ENCODE measurements at regions not wholly inside any gene's neighbourhood (a gene's known extent, or its start where the extent isn't known, plus 50 kb on each side); places are given as distances from the start of the nearest gene placed in this dataset.

DNA sequence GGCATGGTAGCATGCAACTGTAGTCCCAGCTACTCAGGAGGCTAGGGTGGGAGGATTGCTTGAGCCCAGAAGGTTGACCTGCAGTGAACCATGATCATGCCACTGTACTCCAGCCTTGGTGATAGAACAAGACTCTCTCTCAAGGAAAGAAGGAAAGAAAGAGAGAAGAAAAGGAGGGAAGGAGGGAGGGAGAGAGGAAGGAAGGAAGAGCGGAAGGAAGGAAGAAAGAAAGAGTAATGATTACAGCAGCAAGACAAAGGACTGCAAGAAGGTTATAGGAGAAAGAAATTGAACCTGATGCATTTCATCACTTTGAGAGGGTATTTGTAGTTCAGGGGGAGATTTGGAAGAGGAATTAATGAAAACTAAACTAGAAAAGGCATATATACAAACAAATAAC is 155.7 kb downstream of the LACC1 start (continued):
- TF ChIP-seq CHD4 (IDR thresholded peaks at IDR 0.05) (no peak), SREBF2 (IDR thresholded peaks at IDR 0.05; ENCODE audit: low read length) (no peak), MYB (IDR thresholded peaks at IDR 0.05; ENCODE audit: borderline replicate concordance, low read depth, low read length) (no peak), SIN3A (IDR thresholded peaks at IDR 0.05; ENCODE audit: low read depth, low read length) (no peak), YY1 (IDR thresholded peaks at IDR 0.05; ENCODE audit: low read depth, low read length) (no peak)

DNA sequence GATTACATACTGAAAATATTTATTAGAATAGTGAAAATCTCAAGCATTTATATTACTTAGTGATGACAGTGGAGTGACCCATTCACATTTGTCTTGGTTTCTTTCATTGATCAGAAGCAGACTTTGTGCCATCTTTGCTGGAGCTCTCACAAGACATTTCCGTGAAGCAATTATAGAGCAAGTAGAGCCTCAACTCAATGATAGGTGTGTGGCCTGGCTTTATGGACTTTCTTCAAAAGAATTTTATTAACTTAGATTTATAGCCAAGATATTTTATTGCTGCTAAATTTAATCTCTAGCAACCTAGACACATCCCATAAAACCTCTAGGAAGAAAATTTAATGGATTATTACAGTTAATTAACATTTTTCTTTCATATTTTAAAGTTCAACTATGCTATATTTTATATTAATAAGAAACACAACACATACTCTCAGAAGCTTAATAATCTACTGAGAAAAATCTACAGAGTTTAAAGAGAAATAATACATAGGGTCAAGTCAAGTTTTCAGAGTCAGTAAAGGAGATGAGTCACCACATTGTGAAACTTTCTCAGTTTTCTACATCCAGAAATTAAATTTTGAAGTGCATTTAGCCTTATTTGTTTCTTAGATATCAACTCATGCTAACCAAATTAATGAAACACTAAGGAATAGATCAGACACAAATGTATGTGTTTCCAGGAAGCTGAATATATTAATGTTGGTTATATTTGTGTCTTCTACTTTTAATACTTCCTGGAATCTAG is 160.5 kb downstream of the LACC1 start:
- ChIA-PET POLR2A (no interaction called here), RAD21 (ENCODE audit: unreplicated experiment) (no interaction called here), SMC1A (ENCODE audit: uncharacterized antibody, unreplicated experiment) (no interaction called here), CTCF (no interaction called here)
- no peaks in the 10 kb centered on the region for H3K4me1 ChIP-seq (ENCODE audit: control insufficient read depth, insufficient read depth, low read length)
- BruUV-seq (replicated peaks), result no TSS peak
- 84% methylated on average over 1 of the region's 1 CpG for WGBS (ENCODE audit: insufficient coverage, insufficient replicate concordance, low lambda C conversion rate, missing lambda C conversion rate)
- intact Hi-C loops (cut with micrococcal nuclease; ENCODE audit: unreplicated experiment), result no loop called here
- FAIRE-seq (no peak), DNase-seq (ENCODE audit: low read depth, low spot score) (no peak), ATAC-seq (no peak)
- H3K9me3 ChIP-seq (replicated peaks; ENCODE audit: control insufficient read depth, insufficient read depth, low read length), result no peaks in the 10 kb centered on the region
- no peak overlapping the region for H3K4me3 ChIP-seq
- no peaks in the 10 kb centered on the region for H4K20me1 ChIP-seq (ENCODE audit: control insufficient read depth, insufficient read depth)
- H3K27ac ChIP-seq (ENCODE audit: control insufficient read depth, insufficient read depth), result no peak overlapping the region
- no peak overlapping the region for H3K4me2 ChIP-seq (ENCODE audit: control insufficient read depth, insufficient read depth)
- H2AFZ ChIP-seq (ENCODE audit: control insufficient read depth, low read depth, low read length), result no peak overlapping the region
- in situ Hi-C loops (cut with MboI), result no loop called here
- H3K27me3 ChIP-seq (replicated peaks in 1 of 2; ENCODE audit: control insufficient read depth in 2 of 2, insufficient read depth in 2 of 2, low read length in 1 of 2), result no peaks in the 10 kb centered on the region
- H3K79me2 ChIP-seq (ENCODE audit: control insufficient read depth, insufficient read depth, low read length), result no peaks in the 10 kb centered on the region
- no peak for TF ChIP-seq RAD21 (IDR thresholded peaks at IDR 0.05; ENCODE audit: insufficient read depth, low read depth, low read length)
- no peak for TF ChIP-seq TCF12 (IDR thresholded peaks at IDR 0.05; ENCODE audit: low read depth, low read length)
- TF ChIP-seq SMC3 (IDR thresholded peaks at IDR 0.05; ENCODE audit: borderline replicate concordance, low read length), result no peak
- no peak for TF ChIP-seq TARDBP (IDR thresholded peaks at IDR 0.05; ENCODE audit: borderline replicate concordance)
- no peak for TF ChIP-seq BACH1 (IDR thresholded peaks at IDR 0.05; ENCODE audit: borderline replicate concordance)
- no peaks in the 10 kb centered on the region for H3K36me3 ChIP-seq (ENCODE audit: control insufficient read depth in 2 of 2, insufficient read depth in 2 of 2, low read length in 1 of 2)
- no peak overlapping the region for H3K9ac ChIP-seq (ENCODE audit: control insufficient read depth, insufficient read depth, low read length)

Measured in GM12878 (cell line).